NOMO-1 treated with DMSO at 0.1 percent for 48 hours (cell line): ENCODE measurements at regions not wholly inside any gene's neighbourhood (a gene's known extent, or its start where the extent isn't known, plus 50 kb on each side); places are given as distances from the start of the nearest gene placed in this dataset.

Source experiments
- DNase-seq: peaks from one replicate; lab custom pipeline; 2025; ENCODE audit not compliant: unreplicated experiment; lab: John Stamatoyannopoulos, UW

- DNase-seq, result no peak
These were observed 184.2 kb upstream of the KLHL29 start for GRCh38 chr2:23200787-23201114.

- DNase-seq, result no peak
These were observed 181.6 kb upstream of the KLHL29 start for GRCh38 chr2:23203383-23203782.

- no peak for DNase-seq
These were observed 180.2 kb upstream of the KLHL29 start for GRCh38 chr2:23204685-23205242.

DNA sequence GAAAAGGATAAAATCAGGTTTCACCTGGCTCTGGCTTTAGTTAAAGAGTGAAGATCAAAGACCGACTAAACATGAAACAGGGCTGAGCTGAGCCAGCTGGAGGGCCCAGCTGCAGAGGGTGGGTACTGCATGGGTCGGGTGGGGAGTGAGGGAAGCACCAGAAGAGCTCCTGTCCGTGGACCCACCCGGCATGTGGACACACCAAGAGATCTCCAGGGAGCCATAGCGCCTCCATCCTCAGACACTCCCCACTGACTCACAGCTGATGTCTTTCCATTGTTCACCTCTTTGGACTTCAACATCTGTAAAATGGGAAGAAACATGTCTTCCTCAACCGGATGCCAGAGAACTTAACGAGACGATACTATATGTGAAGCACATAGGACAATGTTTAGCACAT, 178.3 kb upstream of the KLHL29 start:
- no peak for DNase-seq

DNA sequence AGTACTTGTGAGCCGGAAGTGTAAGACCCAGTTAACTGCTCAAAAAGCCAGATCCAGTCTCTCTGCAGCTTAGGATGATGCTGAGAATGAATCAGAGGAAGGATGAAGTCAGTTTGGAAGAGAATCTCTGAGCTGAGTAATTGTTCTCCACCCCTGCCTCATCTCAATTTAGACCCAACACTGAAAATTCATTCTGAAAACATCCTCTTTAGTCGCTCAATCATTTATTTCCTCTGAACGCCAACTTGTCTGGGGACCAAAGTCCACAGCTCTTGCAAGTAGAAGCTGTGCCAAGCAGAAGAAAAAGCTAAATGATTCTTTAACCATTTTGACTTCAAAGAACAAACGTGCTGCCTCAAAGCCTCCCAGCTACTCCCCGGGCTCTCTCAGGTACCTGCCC, 177.1 kb upstream of the KLHL29 start:
- no peak for DNase-seq

DNA sequence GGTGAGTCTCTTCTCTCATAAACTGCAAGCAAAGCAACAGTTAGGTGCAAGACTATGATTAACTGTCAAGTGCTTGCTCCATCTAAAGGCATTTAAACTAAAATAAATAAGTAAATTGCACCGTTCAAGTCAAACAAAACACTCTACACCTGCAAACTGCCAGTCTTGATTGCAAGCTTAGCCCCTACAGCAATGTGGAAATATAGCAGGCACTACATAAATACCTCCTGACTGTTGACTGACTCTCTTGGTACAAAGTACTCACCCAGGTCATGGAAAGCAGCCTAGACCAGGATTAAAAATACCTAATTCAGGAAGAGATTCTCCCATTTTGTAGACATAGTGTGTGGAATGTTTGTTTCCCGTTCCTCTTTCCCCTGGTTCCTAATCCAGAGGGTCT, 176.6 kb upstream of the KLHL29 start:
- no peak for DNase-seq

GRCh38 chr2:23209059-23209458, 175.9 kb upstream of the KLHL29 start:
- no peak for DNase-seq

DNA sequence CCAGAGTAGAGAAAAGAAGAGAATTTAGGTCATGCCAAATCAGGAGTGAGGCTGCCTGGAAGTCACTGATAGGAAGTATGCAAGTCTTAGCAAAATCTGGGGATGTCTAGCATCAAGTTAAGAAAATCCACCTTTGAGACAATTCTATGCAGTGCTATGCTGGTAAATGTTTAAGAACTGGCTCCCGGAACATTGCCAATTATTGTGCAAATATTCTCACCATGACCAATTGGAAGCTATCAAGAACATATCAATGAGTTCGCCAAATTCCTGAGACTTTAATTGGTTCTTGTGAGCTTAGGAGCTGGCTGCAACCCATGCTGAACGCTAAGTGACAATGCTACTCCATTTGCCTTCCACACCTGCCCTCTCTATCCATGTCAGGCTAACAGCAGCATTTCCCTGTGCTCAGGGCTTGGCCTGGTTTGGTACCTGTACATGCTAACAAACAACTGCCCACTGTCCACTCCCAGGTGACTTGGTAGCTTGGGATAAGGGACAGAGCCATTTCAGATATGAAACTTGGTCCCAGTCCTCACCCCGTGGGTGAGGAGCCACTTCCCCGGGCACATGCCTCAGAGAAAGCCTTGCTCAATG, 172.9 kb upstream of the KLHL29 start:
- no peak for DNase-seq

DNA sequence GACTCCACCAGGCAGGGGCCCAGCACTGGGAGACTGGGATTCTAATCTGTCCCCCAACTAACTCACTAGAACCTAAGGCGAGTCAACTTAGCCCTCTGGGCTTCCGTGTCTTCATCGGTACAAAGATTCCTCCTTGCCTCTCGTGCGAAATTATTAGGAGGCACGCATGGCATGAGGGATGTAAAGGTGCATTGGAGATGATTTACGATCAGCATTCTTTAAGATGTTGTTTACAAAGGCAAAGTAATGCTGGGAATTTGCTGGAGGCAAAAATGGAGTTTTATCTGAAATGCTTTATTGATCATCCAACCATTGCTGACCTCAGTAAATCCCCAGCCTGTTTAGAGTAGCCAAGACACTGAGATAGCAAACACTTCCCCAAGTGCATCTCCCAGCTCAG, 171.8 kb upstream of the KLHL29 start:
- no peak for DNase-seq

DNA sequence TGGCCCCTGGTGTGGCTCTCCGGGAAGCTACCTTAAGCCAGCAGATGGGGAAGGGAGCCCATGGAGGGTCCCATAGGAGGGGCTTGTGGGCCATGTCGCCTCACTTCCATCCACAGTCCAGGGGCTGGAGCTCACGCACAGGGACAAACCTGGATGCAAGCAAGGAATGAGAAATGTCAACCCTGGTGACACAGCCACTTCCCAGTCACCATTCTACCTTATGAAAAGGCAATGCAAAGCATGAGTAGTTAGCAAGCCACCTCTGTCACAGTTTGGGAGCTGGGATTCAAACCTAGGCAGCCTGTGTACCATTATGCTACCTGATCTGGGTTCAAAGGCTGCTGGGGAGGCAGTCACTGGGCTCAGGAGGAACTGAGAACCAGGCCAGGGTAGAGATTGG, 170.0 kb upstream of the KLHL29 start:
- no peak for DNase-seq

DNA sequence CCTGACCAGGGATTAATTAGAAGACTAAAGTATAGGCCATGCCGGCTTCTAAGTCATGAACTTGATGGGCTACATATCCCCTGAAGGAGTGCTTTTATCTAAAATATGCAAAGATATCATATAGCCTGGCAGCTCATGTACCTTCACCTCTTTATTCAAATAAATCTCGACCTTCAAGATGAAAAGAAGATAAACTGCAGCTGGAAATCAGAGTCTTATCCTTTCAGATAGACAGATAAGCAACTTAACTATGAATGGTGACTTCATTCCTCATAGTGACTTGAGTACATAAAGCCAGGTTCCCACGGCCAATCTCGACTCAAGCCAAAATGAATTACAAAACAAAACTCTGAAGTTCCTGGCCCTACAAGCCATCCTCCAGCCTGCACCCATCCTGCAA, 165.3 kb upstream of the KLHL29 start:
- no peak for DNase-seq

DNA sequence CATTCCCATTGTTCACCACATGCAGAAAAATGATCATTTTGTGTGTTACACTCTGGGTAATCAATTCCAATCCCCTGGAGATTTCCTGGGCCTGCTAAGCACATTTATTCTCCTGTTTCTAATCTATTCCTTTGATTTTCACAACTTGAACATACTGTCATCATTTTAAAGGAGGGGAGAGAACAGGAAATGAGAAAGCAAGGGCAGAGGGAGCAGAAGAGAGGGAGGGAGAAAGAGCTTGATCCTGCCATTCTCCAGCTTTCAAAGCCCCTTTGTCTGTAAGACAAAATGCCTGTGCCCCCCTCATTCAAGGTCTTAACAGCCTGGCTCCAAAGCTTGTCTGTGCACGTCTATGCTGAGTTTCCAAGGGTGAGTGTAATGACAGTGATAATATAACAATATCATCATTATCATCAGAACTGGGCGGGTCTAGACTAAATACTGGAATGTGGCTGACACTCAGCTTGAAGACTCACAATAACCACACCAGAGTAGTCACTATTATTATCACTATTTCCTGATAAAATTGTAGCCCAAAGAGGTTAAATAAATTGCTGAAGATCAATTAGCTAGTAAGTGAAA, 164.4 kb upstream of the KLHL29 start:
- no peak for DNase-seq

- no peak for DNase-seq
These were observed 163.7 kb upstream of the KLHL29 start for GRCh38 chr2:23221236-23221635.

- no peak for DNase-seq
These were observed 163.1 kb upstream of the KLHL29 start for GRCh38 chr2:23221901-23222300.

DNA sequence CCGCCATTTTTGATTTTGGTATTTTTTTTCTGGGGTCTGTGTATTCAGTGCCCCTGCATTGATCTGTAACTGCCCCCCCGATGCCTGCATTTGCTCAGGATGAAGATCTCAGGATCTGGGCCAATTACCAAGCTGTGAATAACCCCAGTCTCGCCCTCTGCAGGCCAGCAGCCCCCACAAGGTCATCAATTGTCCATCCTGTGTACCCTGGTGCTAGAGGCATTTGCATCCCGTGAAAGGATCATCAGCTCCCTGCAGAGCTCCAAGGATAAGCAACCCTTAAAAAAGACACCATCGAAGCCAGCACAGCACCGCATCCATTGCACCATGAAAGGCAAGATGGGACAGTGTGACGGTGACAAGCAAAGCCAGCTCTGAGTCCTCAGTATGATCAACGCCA, 154.1 kb upstream of the KLHL29 start:
- DNase-seq, result no peak

DNA sequence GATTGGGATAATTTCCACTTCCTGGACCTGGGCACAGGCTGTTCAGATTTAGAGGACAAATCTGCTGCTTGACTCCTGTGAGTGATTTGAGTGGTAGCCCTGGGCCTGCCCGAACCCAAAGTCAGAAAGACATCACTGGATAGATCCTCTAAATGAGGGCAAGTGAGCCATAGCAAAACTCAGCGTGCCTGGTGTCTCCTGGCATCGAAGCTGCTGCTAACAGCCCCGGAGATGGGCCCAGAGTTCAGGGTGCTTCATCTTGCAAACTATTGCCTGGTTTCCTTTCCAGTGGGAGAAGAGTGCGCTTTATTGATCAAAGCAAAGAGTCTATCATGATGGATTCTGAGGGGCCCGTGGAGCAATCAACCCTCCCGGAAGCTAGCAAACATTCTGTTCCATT, 153.1 kb upstream of the KLHL29 start:
- DNase-seq, result no peak

GRCh38 chr2:23235292-23235691, 149.7 kb upstream of the KLHL29 start:
- no peak for DNase-seq

DNA sequence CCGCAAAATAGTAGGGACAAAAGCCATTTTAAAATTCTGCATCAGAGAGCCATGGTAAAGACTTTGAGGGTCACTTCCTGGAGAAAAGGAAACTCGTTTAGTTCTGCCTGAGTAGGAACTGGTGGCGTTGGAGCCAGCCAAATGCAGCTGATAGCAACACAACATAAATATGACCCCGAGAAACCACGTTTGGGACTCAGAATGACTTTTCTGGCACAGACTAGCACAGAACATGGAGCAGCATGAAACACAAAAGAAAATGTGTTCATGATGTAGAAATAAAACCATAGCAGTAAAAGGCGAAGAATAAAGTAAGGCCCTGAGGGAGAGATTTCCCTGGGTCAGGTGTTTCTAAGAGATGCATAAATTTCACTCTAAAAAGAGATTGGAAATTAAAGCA, 149.2 kb upstream of the KLHL29 start:
- DNase-seq, result no peak

DNA sequence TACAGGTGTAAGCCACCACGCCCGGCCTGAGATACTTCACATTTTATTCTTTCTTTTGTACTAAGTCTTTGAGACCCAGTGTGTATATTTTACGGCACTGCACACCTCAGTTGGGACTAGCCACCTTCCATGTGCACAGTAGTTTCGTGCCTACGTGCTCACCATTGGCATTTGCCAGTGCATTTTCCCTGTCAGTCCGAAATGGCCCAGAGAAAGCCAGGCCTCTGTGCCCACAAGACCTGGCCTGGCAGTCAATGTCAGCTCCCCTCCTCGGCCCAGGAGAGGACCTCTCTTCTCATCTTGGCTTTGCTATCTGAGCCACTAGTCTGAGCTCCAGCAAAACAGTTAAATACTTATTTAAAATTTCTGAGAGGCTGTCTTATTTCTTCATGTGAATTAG, 147.8 kb upstream of the KLHL29 start:
- DNase-seq, result no peak

- no peak for DNase-seq
These were observed 146.8 kb upstream of the KLHL29 start for GRCh38 chr2:23238011-23238657.

DNA sequence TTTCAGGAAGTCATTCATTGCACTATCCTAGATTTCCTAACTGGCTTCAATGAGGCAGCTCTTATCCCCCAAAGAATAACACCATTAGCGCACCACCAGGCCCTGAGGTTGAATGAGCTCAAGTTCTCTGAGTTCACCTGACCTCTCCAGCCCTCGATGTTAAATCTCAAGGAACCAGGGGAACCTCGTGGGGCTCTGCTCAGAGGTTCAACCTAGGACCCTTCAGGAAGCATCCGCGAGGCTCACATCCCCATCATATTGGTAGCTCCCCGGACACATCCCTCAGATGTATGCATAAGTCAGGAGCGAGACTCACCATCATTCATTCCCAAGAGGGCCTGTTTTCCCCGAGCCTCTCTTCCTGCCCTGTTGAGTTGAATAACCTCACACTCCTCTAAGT, 145.6 kb upstream of the KLHL29 start:
- no peak for DNase-seq

DNA sequence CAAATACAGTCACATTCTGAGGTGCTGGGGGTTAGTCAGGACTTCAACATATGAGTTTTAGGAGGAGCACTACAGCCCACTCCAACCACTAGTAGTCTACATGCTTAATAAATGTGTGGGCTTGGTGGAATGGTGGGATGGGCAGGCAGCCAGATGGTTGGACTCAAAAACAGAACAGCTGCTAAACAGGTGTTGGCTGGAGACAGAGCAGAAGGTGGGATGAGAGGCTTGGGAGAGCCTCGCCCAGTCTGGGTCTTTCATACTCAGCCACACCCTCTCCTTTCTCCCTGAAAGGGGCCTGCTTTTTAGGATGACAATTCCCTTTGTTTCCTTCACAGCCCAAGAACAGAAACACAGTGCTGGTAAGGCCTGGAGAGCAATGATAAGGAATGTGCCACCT, 143.9 kb upstream of the KLHL29 start:
- no peak for DNase-seq
